MCF 10A (cell line): ENCODE measurements at regions not wholly inside any gene's neighbourhood (a gene's known extent, or its start where the extent isn't known, plus 50 kb on each side); places are given as distances from the start of the nearest gene placed in this dataset.

Experiments
- BruUV-seq: library from RNA; stranded (reverse); fragments of 400-500 nt; replicated peaks from 2 replicates; lab custom pipeline; 2021; lab: Mats Ljungman, UMichigan
- CTCF ChIA-PET: fragments of 300-600 bp; sonication (Branson Sonifier 250); formaldehyde crosslinking; extraction: SDS; loops from one replicate; lab custom pipeline; 2021; ENCODE audit warnings: antibody characterized with exemption, inconsistent platforms; lab: Yijun Ruan, JAX
- POLR2A ChIA-PET: fragments of 300-600, 350-650 bp; sonication (Branson Sonifier 250); formaldehyde crosslinking; extraction: SDS; loops from one replicate; lab custom pipeline; 2020; ENCODE audit warnings: antibody characterized with exemption, inconsistent platforms; lab: Yijun Ruan, JAX
- DNase-seq: peaks from one replicate; pipeline ENCODE4 v3.0.0-alpha.2; 2018; ENCODE audit not compliant: unreplicated experiment
- H3K27ac Mint-ChIP-seq: one replicate; pipeline ENCODE4 v1.8.0; 2022; ENCODE audit warnings: mild to moderate bottlenecking, low read depth, mixed read lengths; ENCODE audit not compliant: unreplicated experiment
- H3K27me3 Mint-ChIP-seq: one replicate; pipeline ENCODE4 v1.8.0; 2022; ENCODE audit warnings: mixed read lengths; ENCODE audit not compliant: insufficient read depth, unreplicated experiment
- H3K36me3 Mint-ChIP-seq: one replicate; pipeline ENCODE4 v1.8.0; 2022; ENCODE audit warnings: mild to moderate bottlenecking, moderate library complexity, mixed read lengths; ENCODE audit not compliant: insufficient read depth, unreplicated experiment
- H3K4me1 Mint-ChIP-seq: one replicate; pipeline ENCODE4 v1.8.0; 2022; ENCODE audit warnings: mixed read lengths; ENCODE audit not compliant: insufficient read depth, unreplicated experiment
- H3K4me3 Mint-ChIP-seq: one replicate; pipeline ENCODE4 v1.8.0; 2022; ENCODE audit warnings: mild to moderate bottlenecking, moderate library complexity, mixed read lengths; ENCODE audit not compliant: unreplicated experiment
- H3K9me3 Mint-ChIP-seq: one replicate; pipeline ENCODE4 v1.8.0; 2022; ENCODE audit warnings: mixed read lengths; ENCODE audit not compliant: unreplicated experiment
- intact Hi-C: fragments of 100-400 bp; cut with micrococcal nuclease; formaldehyde crosslinking; loops from 2 replicates; pipeline ENCODE4 v1.14.1; 2022
- TF ChIP-seq, protein P1 (sequence below): fragments of 200-600 bp; IDR thresholded peaks from one replicate; pipeline ENCODE4 v1.8.0; 2022; ENCODE audit warnings: antibody characterized with exemption, mild to moderate bottlenecking; ENCODE audit not compliant: unreplicated experiment

DNA sequence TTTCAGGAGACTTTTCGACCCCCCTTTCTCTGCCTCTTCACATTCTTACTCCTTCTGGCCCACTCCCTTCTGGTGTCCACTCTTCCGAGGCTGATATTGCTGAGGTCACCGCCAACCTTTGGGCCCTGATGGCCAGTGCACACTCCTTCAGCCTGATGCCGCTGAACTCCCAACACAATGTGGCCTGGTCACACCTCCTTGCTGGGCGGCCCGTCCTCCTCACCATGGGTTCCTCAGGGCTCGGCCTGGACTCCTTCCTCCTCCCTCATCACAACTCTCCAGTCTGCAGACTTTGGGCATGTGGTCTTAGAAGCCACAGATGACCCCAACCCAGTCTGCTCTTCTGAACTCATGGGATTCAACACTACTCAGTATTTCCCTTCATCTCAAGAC, 583.0 kb upstream of the MGMT start:
- no peaks in the 10 kb centered on the region for H3K36me3 Mint-ChIP-seq
- TF ChIP-seq, protein P1, sequence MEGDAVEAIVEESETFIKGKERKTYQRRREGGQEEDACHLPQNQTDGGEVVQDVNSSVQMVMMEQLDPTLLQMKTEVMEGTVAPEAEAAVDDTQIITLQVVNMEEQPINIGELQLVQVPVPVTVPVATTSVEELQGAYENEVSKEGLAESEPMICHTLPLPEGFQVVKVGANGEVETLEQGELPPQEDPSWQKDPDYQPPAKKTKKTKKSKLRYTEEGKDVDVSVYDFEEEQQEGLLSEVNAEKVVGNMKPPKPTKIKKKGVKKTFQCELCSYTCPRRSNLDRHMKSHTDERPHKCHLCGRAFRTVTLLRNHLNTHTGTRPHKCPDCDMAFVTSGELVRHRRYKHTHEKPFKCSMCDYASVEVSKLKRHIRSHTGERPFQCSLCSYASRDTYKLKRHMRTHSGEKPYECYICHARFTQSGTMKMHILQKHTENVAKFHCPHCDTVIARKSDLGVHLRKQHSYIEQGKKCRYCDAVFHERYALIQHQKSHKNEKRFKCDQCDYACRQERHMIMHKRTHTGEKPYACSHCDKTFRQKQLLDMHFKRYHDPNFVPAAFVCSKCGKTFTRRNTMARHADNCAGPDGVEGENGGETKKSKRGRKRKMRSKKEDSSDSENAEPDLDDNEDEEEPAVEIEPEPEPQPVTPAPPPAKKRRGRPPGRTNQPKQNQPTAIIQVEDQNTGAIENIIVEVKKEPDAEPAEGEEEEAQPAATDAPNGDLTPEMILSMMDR, result no peak
- H3K27ac Mint-ChIP-seq, result no peak overlapping the region
- DNase-seq, result no peak
- intact Hi-C loops, result no loop called here
- H3K27me3 Mint-ChIP-seq, result no peaks in the 10 kb centered on the region
- ChIA-PET POLR2A (no interaction called here), CTCF (no interaction called here)
- H3K4me3 Mint-ChIP-seq, result no peak overlapping the region
- no peaks in the 10 kb centered on the region for H3K4me1 Mint-ChIP-seq
- no TSS peak for BruUV-seq
- peaks cover 15% of the 10 kb centered on the region for H3K9me3 Mint-ChIP-seq

DNA sequence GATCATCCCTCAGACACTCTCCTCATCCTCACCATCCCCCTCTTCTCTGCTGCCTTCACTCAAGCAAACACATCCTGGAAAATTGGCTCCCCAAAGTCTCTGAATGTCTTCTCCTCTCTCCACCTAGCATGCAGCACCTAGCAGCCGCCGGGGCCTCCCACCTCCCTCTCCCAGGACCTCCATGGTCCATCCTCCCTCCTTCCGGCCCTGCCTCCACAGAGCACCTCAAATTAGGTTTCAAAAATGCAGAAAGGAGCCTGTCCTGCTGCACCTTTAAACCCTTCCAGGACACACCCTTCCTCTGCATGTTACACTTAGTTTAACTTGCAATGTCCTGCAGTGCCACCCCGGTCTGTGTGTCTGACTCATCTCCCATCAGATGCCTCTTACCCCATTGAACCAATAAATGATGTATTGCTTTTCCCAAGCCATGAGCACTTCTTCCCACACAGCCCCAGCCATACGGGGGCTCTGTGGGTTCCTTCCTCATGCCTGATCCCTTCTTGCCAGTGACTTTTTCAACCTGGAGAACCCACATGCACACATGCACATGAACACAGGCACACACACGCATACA, 582.5 kb upstream of the MGMT start:
- TF ChIP-seq, protein P1, result no peak
- ChIA-PET POLR2A (no interaction called here), CTCF (no interaction called here)
- DNase-seq, result peak; percentile 14
- no peak overlapping the region for H3K4me3 Mint-ChIP-seq
- no peak overlapping the region for H3K27ac Mint-ChIP-seq
- intact Hi-C loops, result no loop called here
- no TSS peak for BruUV-seq
- no peaks in the 10 kb centered on the region for H3K36me3 Mint-ChIP-seq
- peaks cover 13% of the 10 kb centered on the region for H3K9me3 Mint-ChIP-seq
- H3K27me3 Mint-ChIP-seq, result no peaks in the 10 kb centered on the region
- no peaks in the 10 kb centered on the region for H3K4me1 Mint-ChIP-seq

DNA sequence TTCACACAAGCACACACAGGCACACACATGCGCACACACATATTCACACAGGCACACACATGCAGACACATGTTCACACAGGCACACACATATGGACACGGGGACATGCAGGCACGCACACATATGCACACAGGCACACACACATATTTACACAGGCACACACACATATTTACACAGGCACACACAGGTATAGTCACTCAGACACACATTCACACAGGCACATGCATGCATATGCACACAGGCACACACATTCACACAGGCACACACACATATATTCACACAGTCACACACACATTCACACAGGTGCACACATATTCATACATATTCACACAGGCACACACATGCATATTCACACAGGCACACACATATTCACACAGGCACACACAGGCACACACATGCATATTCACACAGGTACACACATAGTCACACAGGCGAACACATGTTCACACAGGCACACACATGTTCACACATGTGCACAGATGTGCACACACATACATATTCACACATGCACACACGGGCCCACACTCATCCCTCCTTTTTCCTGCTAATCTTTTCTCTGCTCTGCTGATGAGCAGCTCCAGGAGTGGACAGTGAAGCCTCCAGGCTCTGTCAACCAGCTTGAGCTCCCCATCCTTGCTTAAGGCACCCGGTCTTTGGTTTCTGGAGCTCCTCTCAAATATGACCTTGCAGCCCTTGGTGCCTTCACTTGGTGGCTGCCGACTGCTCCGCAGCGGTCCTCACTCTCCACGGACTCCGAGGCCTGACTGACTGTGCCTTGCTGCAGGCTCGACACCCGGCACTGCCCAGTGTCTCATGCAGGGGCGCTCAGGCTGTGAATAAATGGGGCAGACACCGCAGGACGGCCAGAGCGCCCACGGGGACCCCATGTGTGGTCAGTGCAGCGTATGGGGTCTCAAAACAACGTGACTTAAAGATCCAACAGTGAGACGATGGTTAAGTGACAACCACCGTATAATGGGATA, 581.2 kb upstream of the MGMT start:
- TF ChIP-seq, protein P1, result no peak
- Mint-ChIP-seq H3K4me1 (no peaks in the 10 kb centered on the region), H3K27me3 (no peaks in the 10 kb centered on the region), H3K4me3 (no peak overlapping the region), H3K36me3 (no peaks in the 10 kb centered on the region), H3K9me3 (peaks cover 10% of the 10 kb centered on the region), H3K27ac (no peak overlapping the region)
- ChIA-PET CTCF (no interaction called here), POLR2A (no interaction called here)
- intact Hi-C loops, result no loop called here
- no peak for DNase-seq
- no TSS peak for BruUV-seq

DNA sequence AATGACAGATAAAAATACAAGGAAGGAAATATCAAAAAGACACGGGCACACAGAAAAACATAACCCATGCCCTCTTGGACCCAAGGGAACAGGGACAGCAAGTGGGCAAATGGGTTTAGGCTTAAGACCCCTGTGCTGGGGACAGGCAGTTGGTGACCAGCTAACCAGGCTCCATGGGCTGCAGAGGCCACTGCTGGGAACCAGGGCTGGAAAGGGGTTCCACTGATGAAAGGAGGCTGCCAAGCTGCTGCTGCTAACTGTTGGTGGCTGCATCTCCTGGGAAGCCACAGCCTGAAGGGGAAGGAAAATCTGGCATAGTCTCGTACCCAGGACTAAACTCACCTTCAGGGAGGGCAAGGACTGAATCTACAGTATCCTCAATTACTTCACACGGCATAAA, 579.2 kb upstream of the MGMT start:
- no peak for DNase-seq
- TF ChIP-seq, protein P1, result no peak
- no peaks in the 10 kb centered on the region for H3K36me3 Mint-ChIP-seq
- H3K27me3 Mint-ChIP-seq, result no peaks in the 10 kb centered on the region
- H3K9me3 Mint-ChIP-seq, result no peaks in the 10 kb centered on the region
- CTCF ChIA-PET, result no interaction called here
- no peaks in the 10 kb centered on the region for H3K4me1 Mint-ChIP-seq
- no peak overlapping the region for H3K27ac Mint-ChIP-seq
- no peak overlapping the region for H3K4me3 Mint-ChIP-seq
- POLR2A ChIA-PET, result no interaction called here
- intact Hi-C loops, result no loop called here
- no TSS peak for BruUV-seq
